Erythroblast (primary cell): ENCODE measurements at regions not wholly inside any gene's neighbourhood (a gene's known extent, or its start where the extent isn't known, plus 50 kb on each side); places are given as distances from the start of the nearest gene placed in this dataset.

Experiments used
- GATA1 ChIP-seq: IDR thresholded peaks from 2 replicates; pipeline ENCODE4 v1.6.1; 2011; ENCODE audit warnings: low read depth, mild to moderate bottlenecking, control low read depth, low read length, moderate library complexity
- POLR2A ChIP-seq: IDR thresholded peaks from 2 replicates; pipeline ENCODE4 v1.6.1; 2011; ENCODE audit warnings: mild to moderate bottlenecking, low read length

GRCh38 chr10:113434950-113435349 is 117.9 kb upstream of the HABP2 start:
- TF ChIP-seq POLR2A (no peak), GATA1 (no peak)
